ENCODE measurements at regions not wholly inside any gene's neighbourhood (a gene's known extent, or its start where the extent isn't known, plus 50 kb on each side); places are given as distances from the start of the nearest gene placed in this dataset.

- no peak for DNase-seq (ENCODE audit: low spot score)
- TF ChIP-seq CTCF (IDR thresholded peaks at IDR 0.05; ENCODE audit: borderline replicate concordance, control extremely low read depth, extremely low read depth, insufficient read depth, missing control alignments), result no peak
- in situ Hi-C loops (cut with MboI; ENCODE audit: low sequenced_read_pairs, unreplicated experiment), result no loop called here
Measured at GRCh38 chr11:11732116-11732515, 109.7 kb upstream of the USP47 start.

- in situ Hi-C loops (cut with MboI; ENCODE audit: low sequenced_read_pairs, unreplicated experiment), result no loop called here
- TF ChIP-seq CTCF (IDR thresholded peaks at IDR 0.05; ENCODE audit: borderline replicate concordance, control extremely low read depth, extremely low read depth, insufficient read depth, missing control alignments), result no peak
- DNase-seq (ENCODE audit: low spot score), result no peak
Measured at GRCh38 chr11:11731311-11732083, 109.7 kb upstream of the GALNT18 start.

GRCh38 chr11:11728386-11728785, 106.6 kb upstream of the GALNT18 start:
- in situ Hi-C loops (cut with MboI; ENCODE audit: low sequenced_read_pairs, unreplicated experiment), result no loop called here
- DNase-seq (ENCODE audit: low spot score), result no peak
- TF ChIP-seq CTCF (IDR thresholded peaks at IDR 0.05; ENCODE audit: borderline replicate concordance, control extremely low read depth, extremely low read depth, insufficient read depth, missing control alignments), result no peak

- TF ChIP-seq CTCF (IDR thresholded peaks at IDR 0.05; ENCODE audit: borderline replicate concordance, control extremely low read depth, extremely low read depth, insufficient read depth, missing control alignments), result no peak
- in situ Hi-C loops (cut with MboI; ENCODE audit: low sequenced_read_pairs, unreplicated experiment), result no loop called here
- no peak for DNase-seq (ENCODE audit: low spot score)
Measured at GRCh38 chr11:11725438-11725837, 103.6 kb upstream of the GALNT18 start.

- DNase-seq (ENCODE audit: low spot score), result no peak
Measured at GRCh38 chr11:11724994-11725393, 103.2 kb upstream of the GALNT18 start.

GRCh38 chr11:11722861-11723260, 101.1 kb upstream of the GALNT18 start:
- no peak for DNase-seq (ENCODE audit: low spot score)
- no peak for TF ChIP-seq CTCF (IDR thresholded peaks at IDR 0.05; ENCODE audit: borderline replicate concordance, control extremely low read depth, extremely low read depth, insufficient read depth, missing control alignments)
- in situ Hi-C loops (cut with MboI; ENCODE audit: low sequenced_read_pairs, unreplicated experiment), result no loop called here

More at GRCh38 chr11:11724994-11725393, 103.2 kb upstream of the GALNT18 start:
- no peak for TF ChIP-seq CTCF (IDR thresholded peaks at IDR 0.05; ENCODE audit: borderline replicate concordance, control extremely low read depth, extremely low read depth, insufficient read depth, missing control alignments)
- in situ Hi-C loops (cut with MboI; ENCODE audit: low sequenced_read_pairs, unreplicated experiment), result no loop called here
